MM.1S (cell line): ENCODE measurements at regions not wholly inside any gene's neighbourhood (a gene's known extent, or its start where the extent isn't known, plus 50 kb on each side); places are given as distances from the start of the nearest gene placed in this dataset.

Experiments used
- DNase-seq: peaks from one replicate; pipeline ENCODE4 v3.0.0-alpha.2; 2015
- H2AFZ ChIP-seq: fragments of 300-600 bp; sonication (generic); 2 replicates; pipeline ENCODE4 v1.6.0; 2016; ENCODE audit warnings: antibody characterized with exemption, low read length
- H3F3A ChIP-seq: fragments of 300-600 bp; sonication (generic); 2 replicates; pipeline ENCODE4 v1.6.1; 2016; ENCODE audit warnings: mild to moderate bottlenecking, antibody characterized with exemption, low read length, moderate library complexity, mixed read lengths; ENCODE audit not compliant: insufficient read depth
- H3K27ac ChIP-seq: fragments of 300-600 bp; sonication (generic); 2 replicates; pipeline ENCODE4 v1.5.1; 2016; ENCODE audit warnings: mild to moderate bottlenecking, low read length
- H3K27me3 ChIP-seq: fragments of 300-600 bp; sonication (generic); replicated peaks from 2 replicates; pipeline ENCODE4 v1.6.0; 2016; ENCODE audit warnings: low read length; ENCODE audit not compliant: insufficient read depth
- H3K36me3 ChIP-seq: fragments of 300-600 bp; sonication (generic); replicated peaks from 2 replicates; pipeline ENCODE4 v1.6.1; 2016; ENCODE audit warnings: mild to moderate bottlenecking, low read length, mixed read lengths; ENCODE audit not compliant: insufficient read depth
- H3K4me1 ChIP-seq: fragments of 300-600 bp; sonication (generic); 2 replicates; pipeline ENCODE4 v1.6.1; 2016; ENCODE audit warnings: low read length, mixed read lengths
- H3K4me2 ChIP-seq: fragments of 300-600 bp; sonication (generic); 2 replicates; pipeline ENCODE4 v1.6.0; 2016; ENCODE audit warnings: low read depth, low read length
- H3K4me3 ChIP-seq: fragments of 300-600 bp; sonication (generic); 2 replicates; pipeline ENCODE4 v1.5.1; 2016; ENCODE audit warnings: low read length, mixed read lengths
- H3K79me2 ChIP-seq: fragments of 300-600 bp; sonication (generic); 2 replicates; pipeline ENCODE4 v1.6.1; 2016; ENCODE audit warnings: mixed run types, low read length, mixed read lengths
- H3K9ac ChIP-seq: fragments of 300-600 bp; sonication (generic); 2 replicates; pipeline ENCODE4 v1.6.1; 2016; ENCODE audit warnings: low read length, mixed read lengths
- H3K9me2 ChIP-seq: fragments of 300-600 bp; sonication (generic); replicated peaks from 2 replicates; pipeline ENCODE4 v1.6.1; 2016; ENCODE audit warnings: mild to moderate bottlenecking, low read length, mixed read lengths; ENCODE audit not compliant: insufficient read depth
- H3K9me3 ChIP-seq: fragments of 300-600 bp; sonication (generic); replicated peaks from 2 replicates; pipeline ENCODE4 v1.6.1; 2016; ENCODE audit warnings: mild to moderate bottlenecking, low read length, mixed read lengths; ENCODE audit not compliant: insufficient read depth
- H4K20me1 ChIP-seq: fragments of 300-600 bp; sonication (generic); 2 replicates; pipeline ENCODE4 v1.6.1; 2016; ENCODE audit warnings: mild to moderate bottlenecking, low read length, moderate library complexity, mixed read lengths; ENCODE audit not compliant: insufficient read depth
- CTCF ChIP-seq: fragments of 300-600 bp; sonication (generic); IDR thresholded peaks from 2 replicates; pipeline ENCODE4 v1.5.1; 2016; ENCODE audit warnings: antibody characterized with exemption, low read length, mixed read lengths
- EZH2 ChIP-seq: fragments of 300-600 bp; sonication (generic); optimal IDR thresholded peaks from 2 replicates; pipeline ENCODE3; 2017; ENCODE audit warnings: low read depth, mild to moderate bottlenecking, antibody characterized with exemption, low read length, mixed read lengths
- EZH2phosphoT487 ChIP-seq: fragments of 300-600 bp; sonication (generic); IDR thresholded peaks from 2 replicates; pipeline ENCODE4 v1.6.1; 2018; ENCODE audit warnings: antibody characterized with exemption, low read length

- no peak overlapping the region for H3K4me3 ChIP-seq
- TF ChIP-seq CTCF, result no peak
- H3K9me3 ChIP-seq, result no peaks in the 10 kb centered on the region
- H3K9ac ChIP-seq, result no peak overlapping the region
- H3K27ac ChIP-seq, result no peak overlapping the region
- no peaks in the 10 kb centered on the region for H3K36me3 ChIP-seq
- H3F3A ChIP-seq, result no peaks in the 10 kb centered on the region
- H2AFZ ChIP-seq, result no peak overlapping the region
- H3K27me3 ChIP-seq, result no peaks in the 10 kb centered on the region
- no peak for DNase-seq
- H3K4me2 ChIP-seq, result no peak overlapping the region
- no peaks in the 10 kb centered on the region for H3K9me2 ChIP-seq
- H4K20me1 ChIP-seq, result no peaks in the 10 kb centered on the region
- H3K79me2 ChIP-seq, result no peaks in the 10 kb centered on the region
- no peaks in the 10 kb centered on the region for H3K4me1 ChIP-seq
Observed at GRCh38 chr12:23230899-23231298, 605.9 kb downstream of the ETNK1 start.

GRCh38 chr12:23236066-23236780, 611.3 kb downstream of the ETNK1 start:
- H3K4me3 ChIP-seq, result no peak overlapping the region

GRCh38 chr12:23236811-23237210, 611.8 kb downstream of the ETNK1 start:
- Histone ChIP-seq H4K20me1 (no peaks in the 10 kb centered on the region), H3K27ac (peak overlapping the region; percentile 58; the same call in 1 of the 2 replicates), H3K4me1 (peaks cover 35% of the 10 kb centered on the region), H3K79me2 (no peaks in the 10 kb centered on the region), H3K9me2 (no peaks in the 10 kb centered on the region), H3K36me3 (no peaks in the 10 kb centered on the region), H3K9ac (no peak overlapping the region), H3F3A (peaks cover 27% of the 10 kb centered on the region), H3K9me3 (no peaks in the 10 kb centered on the region), H3K4me3 (no peak overlapping the region), H3K27me3 (no peaks in the 10 kb centered on the region), H2AFZ (no peak overlapping the region), H3K4me2 (no peak overlapping the region)
- peak; percentile 81 for DNase-seq
- no peak for TF ChIP-seq EZH2phosphoT487
- no peak for TF ChIP-seq EZH2
- TF ChIP-seq CTCF, result no peak

More at GRCh38 chr12:23236066-23236780, 611.3 kb downstream of the ETNK1 start:
- DNase-seq, result no peak
- Histone ChIP-seq H3F3A (peaks cover 27% of the 10 kb centered on the region), H3K27ac (peak overlapping the region; percentile 58; the same call in 1 of the 2 replicates), H3K9me2 (no peaks in the 10 kb centered on the region), H4K20me1 (no peaks in the 10 kb centered on the region), H3K36me3 (no peaks in the 10 kb centered on the region), H3K4me1 (peaks cover 35% of the 10 kb centered on the region), H2AFZ (no peak overlapping the region), H3K27me3 (no peaks in the 10 kb centered on the region), H3K9me3 (no peaks in the 10 kb centered on the region), H3K79me2 (no peaks in the 10 kb centered on the region), H3K9ac (no peak overlapping the region), H3K4me2 (no peak overlapping the region)
- TF ChIP-seq CTCF, result no peak
- TF ChIP-seq EZH2phosphoT487, result no peak
